SK-N-SH treated with all-trans-retinoic acid at 6 μM for 48 hours (cell line): ENCODE measurements at regions not wholly inside any gene's neighbourhood (a gene's known extent, or its start where the extent isn't known, plus 50 kb on each side); places are given as distances from the start of the nearest gene placed in this dataset.

ENCODE experiments used
- ATAC-seq: fragments of 200-7000 bp; cut with Tn5 transposase; 3 replicates; pipeline ENCODE4 v1.9.1; 2020; ENCODE audit warnings: mild to moderate bottlenecking, moderate library complexity
- ARNTL ChIP-seq: fragments of 450-650 bp; formaldehyde crosslinking; IDR thresholded peaks from 2 replicates; pipeline ENCODE4 v1.5.0; 2020; ENCODE audit warnings: low read depth, mild to moderate bottlenecking, moderate library complexity, borderline replicate concordance
- BACH2 ChIP-seq: fragments of 250-450 bp; sonication (Bioruptor Pico); IDR thresholded peaks from 2 replicates; pipeline ENCODE4 v1.9.0; 2021; ENCODE audit warnings: mild to moderate bottlenecking, borderline replicate concordance
- CREB5 ChIP-seq: fragments of 250-450 bp; sonication (Bioruptor Pico); IDR thresholded peaks from 2 replicates; pipeline ENCODE4 v1.5.1; 2020; ENCODE audit warnings: low read depth, mild to moderate bottlenecking, moderate library complexity
- CSDC2 ChIP-seq: fragments of 250-450 bp; sonication (Bioruptor Pico); IDR thresholded peaks from 2 replicates; pipeline ENCODE4 v1.5.0; 2020; ENCODE audit warnings: mild to moderate bottlenecking, moderate library complexity
- CSRNP3 ChIP-seq: fragments of 250-450 bp; sonication (Bioruptor Pico); IDR thresholded peaks from 2 replicates; pipeline ENCODE4 v1.5.1; 2021; ENCODE audit warnings: mild to moderate bottlenecking, moderate library complexity
- ESRRG ChIP-seq: fragments of 250-450 bp; sonication (Bioruptor Pico); IDR thresholded peaks from 2 replicates; pipeline ENCODE4 v1.6.1; 2021; ENCODE audit warnings: mild to moderate bottlenecking
- GLIS3 ChIP-seq: fragments of 250-450 bp; sonication (Bioruptor Pico); IDR thresholded peaks from 2 replicates; pipeline ENCODE4 v1.5.0; 2020; ENCODE audit warnings: mild to moderate bottlenecking, moderate library complexity
- ISL1 ChIP-seq: fragments of 250-450 bp; sonication (Bioruptor Pico); IDR thresholded peaks from 2 replicates; pipeline ENCODE4 v2.1.2; 2022; ENCODE audit warnings: mild to moderate bottlenecking, moderate library complexity
- OSR1 ChIP-seq: fragments of 250-450 bp; sonication (Bioruptor Pico); IDR thresholded peaks from 2 replicates; pipeline ENCODE4 v1.8.0; 2022; ENCODE audit warnings: moderate library complexity, mild to moderate bottlenecking, inconsistent platforms
- PPARA ChIP-seq: fragments of 250-450 bp; sonication (Bioruptor Pico); IDR thresholded peaks from 2 replicates; pipeline ENCODE4 v1.5.0; 2020; ENCODE audit warnings: mild to moderate bottlenecking, borderline replicate concordance
- SNAI2 ChIP-seq: fragments of 250-450 bp; sonication (Bioruptor Pico); IDR thresholded peaks from 2 replicates; pipeline ENCODE4 v1.5.0; 2020; ENCODE audit warnings: mild to moderate bottlenecking, moderate library complexity
- TCF4 ChIP-seq: fragments of 250-450 bp; sonication (Bioruptor Pico); IDR thresholded peaks from 2 replicates; pipeline ENCODE4 v1.8.0; 2021; ENCODE audit warnings: mild to moderate bottlenecking, moderate library complexity, borderline replicate concordance
- TOX ChIP-seq: fragments of 250-450 bp; sonication (Bioruptor Pico); IDR thresholded peaks from 2 replicates; pipeline ENCODE4 v1.8.0; 2021; ENCODE audit warnings: mild to moderate bottlenecking, moderate library complexity, borderline replicate concordance
- TSHZ2 ChIP-seq: fragments of 250-450 bp; sonication (Bioruptor Pico); IDR thresholded peaks from 2 replicates; pipeline ENCODE4 v1.5.0; 2020; ENCODE audit warnings: mild to moderate bottlenecking, moderate library complexity
- ZC3H10 ChIP-seq: fragments of 250-450 bp; sonication (Bioruptor Pico); IDR thresholded peaks from 2 replicates; pipeline ENCODE4 v1.5.1; 2021; ENCODE audit warnings: mild to moderate bottlenecking, moderate library complexity
- ZFP3 ChIP-seq: fragments of 250-450 bp; sonication (Bioruptor Pico); IDR thresholded peaks from 2 replicates; pipeline ENCODE4 v1.5.0; 2020; ENCODE audit warnings: mild to moderate bottlenecking, moderate library complexity
- ZFP30 ChIP-seq: fragments of 450-650 bp; formaldehyde crosslinking; IDR thresholded peaks from 2 replicates; pipeline ENCODE4 v1.5.0; 2022; ENCODE audit warnings: mild to moderate bottlenecking, moderate library complexity
- ZNF565 ChIP-seq: fragments of 450-650 bp; formaldehyde crosslinking; conservative IDR thresholded peaks from 2 replicates; pipeline ENCODE4 v1.5.0; 2020; ENCODE audit warnings: low read depth, mild to moderate bottlenecking, moderate library complexity
- ZNF70 ChIP-seq: fragments of 450-650 bp; formaldehyde crosslinking; IDR thresholded peaks from 2 replicates; pipeline ENCODE4 v1.5.0; 2020; ENCODE audit warnings: mild to moderate bottlenecking, moderate library complexity
- ZNF8 ChIP-seq: fragments of 450-650 bp; formaldehyde crosslinking; IDR thresholded peaks from 2 replicates; pipeline ENCODE4 v1.5.0; 2020; ENCODE audit warnings: mild to moderate bottlenecking, moderate library complexity

GRCh38 chr6:170212956-170213636, 77.8 kb downstream of the DLL1 start:
- TF ChIP-seq ZNF70 (CRISPR knock-in tag) (no peak), TSHZ2 (CRISPR knock-in tag) (no peak), BACH2 (CRISPR knock-in tag) (no peak), PPARA (CRISPR knock-in tag) (no peak), CSRNP3 (no peak), CSDC2 (no peak), OSR1 (CRISPR knock-in tag) (no peak), ZNF8 (no peak), TCF4 (CRISPR knock-in tag) (no peak), ZC3H10 (no peak), ZFP3 (CRISPR knock-in tag) (no peak)
- TF ChIP-seq, all 23 proteins: peak for 0
- no peak for ATAC-seq

- ATAC-seq = no peak
These were observed 78.7 kb downstream of the DLL1 start for GRCh38 chr6:170212051-170212756.

GRCh38 chr6:170211404-170212025, 79.4 kb downstream of the DLL1 start:
- no peak for ATAC-seq
- TF ChIP-seq TCF4 (CRISPR knock-in tag) (no peak), ZFP30 (CRISPR knock-in tag) (no peak)
- TF ChIP-seq, all 23 proteins: peak for 0

More at GRCh38 chr6:170212051-170212756, 78.7 kb downstream of the DLL1 start:
- TF ChIP-seq BACH2 (CRISPR knock-in tag) (no peak), TSHZ2 (CRISPR knock-in tag) (no peak), SNAI2 (no peak)

- no peak for TF ChIP-seq ZFP3 (CRISPR knock-in tag)
- no peak for TF ChIP-seq TOX
- no peak for TF ChIP-seq ZC3H10
- TF ChIP-seq ISL1 (CRISPR knock-in tag) = no peak
- TF ChIP-seq SNAI2 = no peak
- TF ChIP-seq CREB5 (CRISPR knock-in tag) = no peak
- no peak for TF ChIP-seq CSRNP3
- TF ChIP-seq CSDC2 = no peak
- TF ChIP-seq GLIS3 = no peak
- TF ChIP-seq ZNF8 = no peak
- no peak for TF ChIP-seq ZNF565
- no peak for TF ChIP-seq ARNTL
- no peak for TF ChIP-seq ESRRG (CRISPR knock-in tag)
- TF ChIP-seq OSR1 (CRISPR knock-in tag) = no peak
- TF ChIP-seq, all 23 proteins: peak for 0
- ATAC-seq = no peak
These were observed 80.1 kb downstream of the DLL1 start for GRCh38 chr6:170210651-170211403.
